IgD-negative memory B cell (primary cell): ENCODE measurements at regions not wholly inside any gene's neighbourhood (a gene's known extent, or its start where the extent isn't known, plus 50 kb on each side); places are given as distances from the start of the nearest gene placed in this dataset.
"Not testable (repeated sequence)": the region's sequence is repeated elsewhere in the genome, so short reads cannot be mapped to it uniquely, and the experiment has no call there.

Experiments
- H3K27ac Mint-ChIP-seq, 3 donors: one replicate each; pipeline ENCODE4 v1.8.0; 2020 to 2022; ENCODE audit warnings: mild to moderate bottlenecking in 3 of 3, mixed read lengths in 3 of 3, moderate library complexity in 1 of 3
- H3K27me3 Mint-ChIP-seq: one replicate; pipeline ENCODE4 v1.8.0; 2021; ENCODE audit warnings: mixed read lengths
- H3K36me3 Mint-ChIP-seq: one replicate; pipeline ENCODE4 v1.8.0; 2020; ENCODE audit warnings: mild to moderate bottlenecking, mixed read lengths
- H3K4me1 Mint-ChIP-seq, 3 donors: one replicate each; pipeline ENCODE4 v1.8.0; 2020 to 2022; ENCODE audit warnings: mixed read lengths in 3 of 3, mild to moderate bottlenecking in 1 of 3
- H3K4me3 Mint-ChIP-seq, 4 donors: one replicate each; pipeline ENCODE4 v1.8.0; 2020 to 2022; ENCODE audit warnings: mild to moderate bottlenecking in 4 of 4, mixed read lengths in 4 of 4, moderate library complexity in 3 of 4
- H3K9me3 Mint-ChIP-seq, 3 donors: one replicate each; pipeline ENCODE4 v1.8.0; 2020 to 2021; ENCODE audit warnings: mixed read lengths in 3 of 3, mild to moderate bottlenecking in 1 of 3

- no peak overlapping the region for H3K27ac Mint-ChIP-seq
- no peaks in the 10 kb centered on the region for H3K9me3 Mint-ChIP-seq
- H3K27me3 Mint-ChIP-seq = peaks cover 2% of the 10 kb centered on the region
- H3K36me3 Mint-ChIP-seq = no peaks in the 10 kb centered on the region
- no peak overlapping the region for H3K4me3 Mint-ChIP-seq
- no peaks in the 10 kb centered on the region for H3K4me1 Mint-ChIP-seq
Measured at GRCh38 chr1:236343246-236343870, 50.7 kb upstream of the EDARADD start.

- Mint-ChIP-seq H3K36me3 (no peaks in the 10 kb centered on the region), H3K27ac (no peak overlapping the region)
Measured at GRCh38 chr1:236342403-236343245, 51.5 kb upstream of the EDARADD start.

DNA sequence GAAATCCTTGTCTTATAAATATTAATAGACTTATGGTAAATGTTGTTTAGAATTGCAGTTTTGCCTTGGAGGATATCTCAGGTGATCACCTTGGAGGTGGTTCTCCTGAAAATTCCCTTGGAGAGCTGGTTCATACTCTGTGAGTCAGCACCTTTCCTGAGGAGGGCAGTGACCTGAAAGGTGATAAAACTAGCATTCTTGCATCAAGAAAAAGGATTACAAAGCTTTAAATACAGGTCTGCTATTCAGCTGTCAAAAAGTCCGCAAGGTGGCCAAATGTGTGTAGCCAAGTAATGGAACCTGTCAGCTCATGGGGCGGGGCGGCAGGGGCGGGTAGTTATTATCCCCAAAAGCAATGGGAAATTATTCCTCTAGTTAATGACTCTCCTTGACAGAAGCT, 52.8 kb upstream of the EDARADD start:
- H3K4me3 Mint-ChIP-seq = no peak overlapping the region
- no peaks in the 10 kb centered on the region for H3K27me3 Mint-ChIP-seq
- H3K36me3 Mint-ChIP-seq = no peaks in the 10 kb centered on the region
- H3K27ac Mint-ChIP-seq = no peak overlapping the region
- peaks cover 0 to under 1% (median 0%) of the 10 kb centered on the region in 3 donors for H3K9me3 Mint-ChIP-seq
- H3K4me1 Mint-ChIP-seq = no peaks in the 10 kb centered on the region

More at GRCh38 chr1:236342403-236343245, 51.5 kb upstream of the EDARADD start:
- peaks cover 2% of the 10 kb centered on the region for H3K27me3 Mint-ChIP-seq
- H3K9me3 Mint-ChIP-seq = no peaks in the 10 kb centered on the region
- no peaks in the 10 kb centered on the region for H3K4me1 Mint-ChIP-seq
- no peak overlapping the region for H3K4me3 Mint-ChIP-seq

DNA sequence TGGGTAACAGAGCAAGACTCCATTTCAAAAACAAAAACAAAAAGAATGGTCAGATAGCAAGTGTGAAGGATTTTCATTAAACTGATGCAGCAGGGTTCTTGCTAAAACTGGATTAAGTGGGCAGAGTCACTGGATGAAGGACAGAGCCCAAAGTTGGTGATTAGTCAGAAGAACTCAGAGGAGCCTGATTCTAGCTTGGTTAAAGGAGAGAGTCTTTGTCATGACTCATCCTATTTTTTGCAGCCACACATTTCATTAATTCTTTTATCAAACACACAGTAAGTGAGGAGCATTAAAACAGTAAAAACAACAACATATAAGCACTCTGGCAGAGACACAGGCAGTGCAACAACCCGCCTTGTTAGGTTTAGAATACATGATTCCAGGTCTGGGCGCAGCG, 56.0 kb upstream of the EDARADD start:
- H3K36me3 Mint-ChIP-seq = no peaks in the 10 kb centered on the region
- no peaks in the 10 kb centered on the region for H3K27me3 Mint-ChIP-seq
- no peak overlapping the region for H3K4me3 Mint-ChIP-seq
- H3K27ac Mint-ChIP-seq = peak overlapping the region in 1 of 3 donors; percentile 76
- peaks cover 0 to 4% (median 0%) of the 10 kb centered on the region in 3 donors for H3K9me3 Mint-ChIP-seq
- no peaks in the 10 kb centered on the region for H3K4me1 Mint-ChIP-seq

DNA sequence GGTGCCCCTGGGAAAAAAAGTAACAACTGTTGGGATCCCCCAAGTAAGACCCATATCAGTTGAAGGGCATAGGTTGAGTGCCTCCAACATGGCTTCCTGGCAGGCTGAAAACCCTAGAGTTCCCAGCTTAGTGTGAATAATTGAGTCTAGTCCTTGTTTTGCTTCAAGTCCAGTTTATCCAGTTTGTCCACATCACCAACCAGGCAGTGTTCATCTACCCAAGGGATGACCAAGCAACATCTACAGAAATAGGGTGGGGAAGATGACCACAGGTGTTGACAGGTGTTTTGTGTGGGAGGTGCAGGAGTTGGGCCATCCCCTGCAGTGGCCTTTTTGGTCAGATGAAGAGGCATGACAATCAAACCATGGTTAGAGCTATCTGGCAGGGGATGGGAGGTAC, 54.3 kb upstream of the ERO1B start:
- Mint-ChIP-seq H3K4me1 (no peaks in the 10 kb centered on the region), H3K27me3 (no peaks in the 10 kb centered on the region), H3K9me3 (peaks cover 0 to 4% (median 0%) of the 10 kb centered on the region in 3 donors), H3K36me3 (no peaks in the 10 kb centered on the region), H3K27ac (no peak overlapping the region), H3K4me3 (no peak overlapping the region)

GRCh38 chr1:236335633-236336032, 53.9 kb upstream of the ERO1B start:
- H3K9me3 Mint-ChIP-seq, H3K4me1 Mint-ChIP-seq, H3K36me3 Mint-ChIP-seq, H3K4me3 Mint-ChIP-seq, H3K27me3 Mint-ChIP-seq, H3K27ac Mint-ChIP-seq: not testable (repeated sequence)

GRCh38 chr1:236334893-236335545, 53.3 kb upstream of the ERO1B start:
- no peak overlapping the region for H3K27ac Mint-ChIP-seq

DNA sequence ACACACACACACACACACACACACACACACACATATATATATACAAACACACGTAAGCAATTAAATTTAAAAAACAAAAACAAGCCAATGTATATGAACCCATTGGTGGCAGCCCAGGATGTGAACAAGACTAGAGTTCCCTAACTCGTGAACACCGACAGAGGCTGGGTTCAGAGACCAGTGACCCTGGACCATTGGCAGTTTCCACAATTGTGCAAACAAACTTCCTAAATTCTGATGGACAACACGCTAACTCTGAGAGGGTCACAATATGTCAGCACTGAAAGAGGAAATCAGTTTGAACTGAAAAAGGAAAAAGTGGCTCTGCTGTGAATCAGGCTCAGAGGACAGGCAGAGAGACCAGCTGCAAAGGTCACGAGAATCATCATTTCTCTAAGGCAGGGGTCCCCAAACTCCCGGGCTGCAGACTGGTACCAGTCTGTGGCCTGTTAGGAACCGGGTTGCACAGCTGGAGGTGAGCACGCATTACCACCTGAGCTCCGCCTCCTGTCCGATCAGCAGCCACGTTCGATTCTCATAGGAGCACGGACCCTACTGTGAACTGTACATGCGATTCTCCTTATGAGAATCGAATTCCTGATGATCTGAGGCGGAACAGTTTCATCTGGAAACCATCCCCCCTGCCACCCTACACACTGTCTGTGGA, 50.5 kb upstream of the ERO1B start:
- no peak overlapping the region for H3K27ac Mint-ChIP-seq
- peaks cover 0 to 4% (median 0%) of the 10 kb centered on the region in 3 donors for H3K9me3 Mint-ChIP-seq
- H3K4me3 Mint-ChIP-seq = no peak overlapping the region

More at GRCh38 chr1:236334893-236335545, 53.3 kb upstream of the ERO1B start:
- Mint-ChIP-seq H3K9me3 (peaks cover 0 to 4% (median 0%) of the 10 kb centered on the region in 3 donors), H3K4me3 (no peak overlapping the region), H3K27me3 (no peaks in the 10 kb centered on the region), H3K36me3 (no peaks in the 10 kb centered on the region), H3K4me1 (no peaks in the 10 kb centered on the region)

More for the DNA sequence above, 50.5 kb upstream of the ERO1B start:
- Mint-ChIP-seq H3K27me3 (no peaks in the 10 kb centered on the region), H3K36me3 (no peaks in the 10 kb centered on the region), H3K4me1 (no peaks in the 10 kb centered on the region)
